ENCODE measurements at regions not wholly inside any gene's neighbourhood (a gene's known extent, or its start where the extent isn't known, plus 50 kb on each side); places are given as distances from the start of the nearest gene placed in this dataset.
"Not testable (repeated sequence)": the region's sequence is repeated elsewhere in the genome, so short reads cannot be mapped to it uniquely, and the experiment has no call there.

DNA sequence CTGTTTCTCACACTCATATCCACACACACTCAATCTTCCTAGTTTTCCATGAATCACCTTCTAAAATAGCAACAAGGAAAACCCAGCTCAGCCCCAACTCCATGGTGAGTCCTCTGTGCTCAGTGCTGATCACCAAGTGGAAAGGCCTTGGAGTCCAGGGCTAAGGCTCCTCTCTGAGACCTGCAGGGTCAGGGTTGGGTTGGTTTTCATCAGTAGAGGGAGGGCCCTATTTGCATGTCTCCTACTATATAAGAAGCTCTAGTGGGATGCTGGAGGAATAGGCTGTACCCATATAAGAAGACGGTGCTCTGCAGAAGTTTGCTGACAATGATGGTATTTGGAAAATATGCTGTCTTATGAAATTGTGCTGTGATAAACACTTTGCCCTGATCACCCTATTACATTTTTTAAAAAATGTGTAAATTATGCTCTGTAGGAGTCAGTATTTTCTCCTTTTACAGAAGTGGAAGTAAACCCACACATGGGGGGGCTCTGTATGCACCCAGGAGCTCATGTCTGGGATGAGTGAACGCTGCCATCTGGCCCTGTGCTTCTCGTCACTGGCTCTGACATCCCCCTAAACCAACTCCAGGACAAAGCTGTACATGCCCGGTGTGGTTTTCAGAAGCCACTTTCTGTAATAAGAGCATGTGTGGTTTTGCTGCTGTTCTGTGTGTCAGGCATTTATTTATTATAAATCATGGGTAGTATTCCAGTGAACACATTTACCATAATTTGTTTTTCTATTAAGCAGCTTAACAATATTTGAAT is 536.3 kb downstream of the TMEM121 start:
- in situ Hi-C loops (cut with MboI; ENCODE audit: low sequenced_read_pairs), result no loop called here

DNA sequence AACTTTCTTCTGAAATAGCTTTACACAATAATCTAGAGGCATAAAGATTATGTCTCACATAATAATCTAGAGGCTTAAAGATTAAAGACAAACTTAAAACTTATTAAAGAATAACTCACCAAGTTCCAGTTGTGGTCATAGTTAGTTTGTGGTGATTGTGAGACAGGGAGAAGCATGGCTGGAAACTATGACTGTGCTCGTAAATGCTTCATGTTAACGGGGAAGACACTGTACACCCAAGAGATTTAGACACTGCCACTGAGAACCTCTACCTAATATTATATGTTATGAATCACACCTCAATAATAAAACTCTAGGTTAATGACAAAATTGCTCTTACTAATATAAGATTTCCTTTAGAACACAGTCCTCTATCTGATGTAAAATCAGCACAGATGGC is 541.6 kb downstream of the TMEM121 start:
- in situ Hi-C loops (cut with MboI; ENCODE audit: low sequenced_read_pairs), result no loop called here

DNA sequence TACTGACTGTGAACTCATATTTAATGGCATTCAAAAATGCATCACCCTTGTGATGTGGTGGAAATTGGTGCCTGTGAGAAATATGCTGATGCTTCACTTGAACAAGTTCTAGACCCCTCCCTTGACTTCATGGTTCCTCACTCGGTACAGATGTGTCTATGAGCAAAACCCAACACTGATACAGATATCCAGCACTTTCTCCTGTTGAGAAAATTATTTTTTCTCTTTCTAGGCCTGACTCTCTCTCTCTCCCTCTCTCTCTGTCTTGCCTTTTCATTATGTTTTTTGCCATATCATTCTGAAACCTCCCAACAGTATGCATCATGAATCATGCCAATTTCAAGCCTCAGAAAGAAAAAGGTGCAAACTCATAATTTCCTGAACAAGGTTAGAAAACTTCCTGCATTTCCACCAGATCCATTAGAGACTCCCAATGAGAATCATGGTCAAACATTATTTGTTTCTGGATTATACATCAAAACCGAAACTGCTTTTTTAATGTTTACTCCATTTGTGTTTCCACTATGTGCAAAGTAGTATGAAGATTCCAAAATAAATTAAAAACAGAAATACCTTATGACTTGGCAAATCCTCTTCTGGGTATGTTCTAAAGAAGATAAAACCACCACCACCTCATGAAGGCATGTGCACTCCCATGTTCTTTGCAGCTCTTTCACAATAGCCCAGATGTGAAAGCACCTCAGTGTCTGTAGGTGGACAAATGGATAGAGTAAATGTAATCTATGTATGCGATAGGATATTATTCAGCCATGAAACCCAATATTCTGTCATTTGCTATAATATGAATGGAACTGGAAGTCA is 543.6 kb downstream of the TMEM121 start:
- in situ Hi-C loops (cut with MboI; ENCODE audit: low sequenced_read_pairs), result no loop called here

DNA sequence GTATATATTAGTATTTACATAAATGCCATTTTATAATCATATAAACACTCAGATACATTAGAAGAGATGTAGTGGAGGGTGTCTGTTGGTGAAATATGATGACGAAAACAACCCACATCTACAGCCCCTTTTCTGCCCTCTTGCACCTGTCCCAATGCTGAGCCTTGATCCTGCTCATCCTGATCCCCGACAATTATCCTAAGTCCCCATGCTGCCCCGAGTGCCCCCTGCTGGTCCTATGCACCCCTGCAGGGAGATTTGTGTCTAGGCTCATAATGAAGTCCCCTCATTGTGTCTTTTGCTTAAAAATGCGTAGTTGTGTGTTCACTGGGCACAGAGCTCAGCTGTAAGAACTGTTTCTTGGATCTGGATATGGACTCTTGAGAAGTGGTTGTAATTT is 554.5 kb downstream of the TMEM121 start:
- in situ Hi-C loops (cut with MboI; ENCODE audit: low sequenced_read_pairs), result no loop called here

DNA sequence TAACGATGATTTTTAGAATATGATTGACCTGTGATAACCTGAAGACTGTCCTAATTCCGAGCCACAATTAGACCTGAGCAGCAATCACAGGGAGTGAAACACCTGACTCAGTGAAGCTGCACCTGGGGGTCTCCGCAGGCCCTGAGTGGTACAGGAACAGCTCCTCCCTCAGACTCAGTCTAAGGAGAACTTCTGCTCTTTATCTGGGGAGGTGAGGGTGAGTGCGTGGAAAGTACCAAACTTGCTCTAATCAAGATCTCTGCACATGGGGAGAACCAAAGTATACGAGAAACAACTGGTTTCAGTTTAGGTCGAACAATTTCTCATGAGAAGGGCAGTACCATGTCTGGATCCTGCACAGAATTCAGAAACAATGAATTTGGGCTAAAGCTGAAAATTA is 555.3 kb downstream of the TMEM121 start:
- in situ Hi-C loops (cut with MboI; ENCODE audit: low sequenced_read_pairs), result not testable (repeated sequence)

DNA sequence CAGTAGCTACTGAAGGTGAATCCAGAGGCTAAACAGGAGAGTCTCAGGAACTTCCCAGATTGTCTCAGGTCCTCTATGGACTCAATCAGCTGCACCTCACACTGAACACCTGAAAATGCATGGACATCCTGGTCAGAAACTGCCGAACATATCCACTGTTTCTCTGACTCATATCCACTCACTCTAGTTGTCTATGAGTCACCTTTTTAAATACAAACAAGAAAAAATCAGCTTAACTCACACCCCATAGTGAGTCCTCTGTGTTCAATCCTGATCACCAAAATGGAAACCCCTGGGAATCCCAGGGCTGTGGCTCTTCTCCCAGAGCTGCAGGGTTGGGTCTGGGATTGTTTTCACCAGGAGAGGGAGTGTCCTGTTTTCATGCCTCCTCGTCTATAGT is 556.7 kb downstream of the TMEM121 start:
- in situ Hi-C loops (cut with MboI; ENCODE audit: low sequenced_read_pairs), result no loop called here

DNA sequence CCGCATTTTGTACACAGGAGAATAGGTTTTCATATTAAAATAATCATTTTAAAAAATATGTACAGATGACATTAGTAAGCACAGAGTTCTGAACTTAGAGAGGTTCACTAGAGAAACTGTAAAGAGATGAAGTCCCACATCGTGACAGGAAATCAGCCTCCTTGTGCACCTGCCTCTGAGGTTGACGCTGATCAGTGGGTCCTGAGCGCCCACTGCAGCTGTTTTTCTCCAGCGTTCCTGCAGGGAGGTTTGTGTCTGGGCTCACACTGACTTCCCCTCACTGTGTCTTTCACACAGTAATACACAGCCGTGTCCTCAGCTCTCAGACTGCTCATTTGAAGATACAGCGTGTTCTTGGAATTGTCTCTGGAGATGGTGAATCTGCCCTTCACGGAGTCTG is 561.5 kb downstream of the TMEM121 start:
- in situ Hi-C loops (cut with MboI; ENCODE audit: low sequenced_read_pairs), result no loop called here

DNA sequence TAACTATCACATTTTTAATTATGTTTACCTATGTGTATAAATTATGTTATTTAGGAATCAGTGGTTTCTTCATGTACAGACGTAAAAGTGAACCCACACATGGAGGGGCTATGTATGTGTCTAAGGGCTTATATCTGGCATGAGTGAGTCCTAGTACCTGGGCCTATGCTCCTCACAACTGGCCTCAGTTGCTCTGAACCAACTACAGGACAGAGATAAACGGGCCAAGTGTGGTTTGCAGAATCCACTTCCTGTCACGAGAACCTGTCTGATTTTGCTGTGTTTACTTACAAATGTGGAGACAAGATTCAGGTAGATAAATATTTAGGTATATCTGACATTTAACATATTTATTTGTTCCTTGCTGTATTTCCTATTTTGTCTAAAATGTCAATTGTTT is 562.5 kb downstream of the TMEM121 start:
- in situ Hi-C loops (cut with MboI; ENCODE audit: low sequenced_read_pairs), result not testable (repeated sequence)

DNA sequence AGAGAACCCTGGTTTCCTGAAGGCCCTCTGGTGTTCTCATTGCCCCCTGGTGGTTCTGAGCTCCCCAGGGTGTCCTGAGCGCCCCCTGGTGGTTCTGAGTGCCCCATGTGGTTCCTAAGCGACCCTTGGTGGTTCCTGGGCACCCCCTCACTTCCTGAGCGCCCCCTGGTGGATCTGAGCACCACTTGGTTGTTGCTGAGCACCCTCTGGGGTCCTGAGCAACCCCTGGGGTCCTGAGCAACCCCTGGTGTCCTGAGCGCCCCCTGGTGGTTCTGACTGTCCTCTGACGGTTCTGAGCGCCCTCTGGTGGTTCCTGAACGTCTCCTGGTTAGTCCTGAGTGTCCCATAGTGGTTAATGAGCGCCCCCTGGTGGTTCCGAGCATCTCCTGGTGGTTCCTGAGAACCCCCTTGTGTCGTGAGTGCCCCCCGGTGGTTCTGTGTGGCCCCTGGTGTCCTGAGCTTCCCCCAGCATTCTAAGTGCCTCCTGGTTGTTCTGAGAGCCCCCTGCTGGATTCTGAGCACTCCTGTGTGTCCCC is 568.3 kb downstream of the TMEM121 start:
- in situ Hi-C loops (cut with MboI; ENCODE audit: low sequenced_read_pairs), result no loop called here

DNA sequence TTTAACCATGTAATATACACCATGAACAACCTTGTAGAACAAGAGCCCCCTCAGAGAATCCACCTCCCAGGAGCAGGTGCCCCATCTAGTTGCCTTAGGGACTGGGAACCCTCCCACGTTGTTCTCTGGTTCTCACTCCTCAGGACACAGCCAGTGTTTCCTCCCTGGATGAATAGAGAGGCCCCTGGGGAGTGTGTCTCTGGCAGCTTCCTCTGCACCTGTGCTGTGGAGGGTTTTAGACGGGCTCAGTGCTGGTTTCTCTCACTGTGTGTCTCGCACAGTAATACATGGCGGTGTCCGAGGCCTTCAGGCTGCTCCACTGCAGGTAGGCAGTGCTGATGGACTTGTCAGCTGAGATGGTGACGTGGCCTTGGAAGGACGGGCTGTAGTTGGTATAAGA is 581.3 kb downstream of the TMEM121 start:
- in situ Hi-C loops (cut with MboI; ENCODE audit: low sequenced_read_pairs), result no loop called here

DNA sequence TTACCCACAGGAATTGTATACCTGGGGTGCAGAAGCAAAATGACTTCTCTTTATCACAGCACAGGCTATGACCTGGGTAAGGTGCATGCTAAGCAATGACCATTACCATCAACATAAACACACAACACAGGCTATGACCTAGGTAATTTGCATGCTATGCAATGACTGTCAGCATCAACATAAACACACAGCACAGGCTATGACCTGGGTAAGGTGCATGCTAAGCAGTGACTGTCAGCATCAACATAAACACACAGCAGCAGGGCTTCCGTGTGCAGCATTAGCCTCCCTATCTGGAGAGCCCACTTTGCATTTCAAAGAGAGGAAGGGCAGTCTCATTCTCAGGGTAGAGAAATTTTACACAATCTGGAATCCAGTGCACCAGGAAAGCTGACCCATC is 583.0 kb downstream of the TMEM121 start:
- in situ Hi-C loops (cut with MboI; ENCODE audit: low sequenced_read_pairs), result no loop called here

DNA sequence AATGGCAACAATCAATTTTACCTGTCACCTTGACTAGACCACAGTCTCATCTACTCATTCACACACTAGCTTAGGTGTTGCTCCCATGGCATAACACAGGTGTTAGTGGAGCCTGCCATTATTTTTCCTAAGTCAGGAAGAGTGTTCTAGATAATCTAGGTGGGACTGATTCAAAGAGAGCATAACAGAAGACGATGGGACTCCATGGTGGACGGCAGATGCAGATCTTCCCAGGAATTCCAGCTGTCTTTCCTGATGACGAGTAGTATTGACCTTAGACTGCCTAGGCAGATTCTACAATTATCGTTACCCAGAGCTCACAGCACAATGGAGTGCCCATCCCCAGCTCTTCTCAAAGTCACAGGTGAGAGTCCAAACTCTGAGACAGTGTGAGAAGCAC is 589.0 kb downstream of the TMEM121 start:
- in situ Hi-C loops (cut with MboI; ENCODE audit: low sequenced_read_pairs), result no loop called here

DNA sequence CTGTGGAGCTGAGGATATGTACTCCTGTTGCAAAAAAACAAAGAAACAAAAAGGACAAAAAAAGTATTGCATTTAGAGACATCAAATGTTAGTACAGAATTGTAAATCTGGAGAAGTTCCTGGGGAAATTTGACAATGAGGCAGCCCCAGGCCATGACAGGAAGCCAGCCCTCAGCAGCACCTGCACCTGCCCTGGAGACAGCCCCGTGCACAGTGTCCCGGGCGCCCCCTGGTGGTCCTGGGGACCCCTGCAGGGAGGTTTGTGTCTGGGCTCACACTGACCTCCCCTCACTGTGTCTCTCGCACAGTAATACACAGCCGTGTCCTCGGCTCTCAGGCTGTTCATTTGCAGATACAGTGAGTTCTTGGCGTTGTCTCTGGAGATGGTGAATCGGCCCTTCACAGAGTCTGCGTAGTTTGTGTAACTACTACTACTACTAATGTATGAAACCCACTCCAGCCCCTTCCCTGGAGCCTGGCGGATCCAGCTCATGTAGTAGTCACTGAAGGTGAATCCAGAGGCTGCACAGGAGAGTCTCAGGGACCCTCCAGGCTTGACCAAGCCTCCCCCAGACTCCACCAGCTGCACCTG is 590.1 kb downstream of the TMEM121 start:
- in situ Hi-C loops (cut with MboI; ENCODE audit: low sequenced_read_pairs), result not testable (repeated sequence)

DNA sequence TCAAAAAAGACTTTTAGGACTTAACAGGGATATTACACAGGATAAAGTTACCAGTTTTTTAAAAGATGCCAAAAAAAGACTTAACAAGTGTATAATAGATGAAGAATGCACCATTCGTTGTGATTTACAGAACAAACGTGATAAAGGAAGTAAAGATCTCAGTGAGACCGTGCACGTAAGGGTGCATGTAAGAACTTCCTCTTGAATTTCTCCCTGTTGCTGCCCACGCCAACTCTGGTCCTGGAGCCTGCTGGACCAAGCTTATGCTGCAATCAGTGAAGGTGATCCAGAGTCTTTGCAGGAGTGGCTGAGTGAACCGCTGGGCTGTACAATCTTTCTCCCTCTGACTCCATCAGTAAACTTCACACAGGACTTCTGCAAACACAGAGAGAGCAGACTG is 593.7 kb downstream of the TMEM121 start:
- in situ Hi-C loops (cut with MboI; ENCODE audit: low sequenced_read_pairs), result no loop called here

DNA sequence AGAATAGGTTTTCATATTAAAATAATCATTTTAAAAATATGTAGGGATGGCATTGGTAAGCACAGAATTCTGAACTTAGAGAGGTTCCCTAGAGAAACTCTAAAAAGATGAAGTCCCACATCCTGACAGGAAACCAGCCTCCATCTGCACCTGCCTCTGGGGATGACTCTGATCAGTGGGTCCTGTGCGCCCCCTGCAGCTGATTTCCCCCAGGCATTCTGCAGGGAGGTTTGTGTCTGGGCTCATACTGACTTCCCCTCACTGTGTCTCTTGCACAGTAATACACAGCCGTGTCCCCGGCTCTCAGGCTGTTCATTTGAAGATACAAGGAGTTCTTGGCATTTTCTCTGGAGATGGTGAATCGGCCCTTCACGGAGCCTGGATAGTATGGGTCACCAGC is 602.9 kb downstream of the TMEM121 start:
- in situ Hi-C loops (cut with MboI; ENCODE audit: low sequenced_read_pairs), result no loop called here

DNA sequence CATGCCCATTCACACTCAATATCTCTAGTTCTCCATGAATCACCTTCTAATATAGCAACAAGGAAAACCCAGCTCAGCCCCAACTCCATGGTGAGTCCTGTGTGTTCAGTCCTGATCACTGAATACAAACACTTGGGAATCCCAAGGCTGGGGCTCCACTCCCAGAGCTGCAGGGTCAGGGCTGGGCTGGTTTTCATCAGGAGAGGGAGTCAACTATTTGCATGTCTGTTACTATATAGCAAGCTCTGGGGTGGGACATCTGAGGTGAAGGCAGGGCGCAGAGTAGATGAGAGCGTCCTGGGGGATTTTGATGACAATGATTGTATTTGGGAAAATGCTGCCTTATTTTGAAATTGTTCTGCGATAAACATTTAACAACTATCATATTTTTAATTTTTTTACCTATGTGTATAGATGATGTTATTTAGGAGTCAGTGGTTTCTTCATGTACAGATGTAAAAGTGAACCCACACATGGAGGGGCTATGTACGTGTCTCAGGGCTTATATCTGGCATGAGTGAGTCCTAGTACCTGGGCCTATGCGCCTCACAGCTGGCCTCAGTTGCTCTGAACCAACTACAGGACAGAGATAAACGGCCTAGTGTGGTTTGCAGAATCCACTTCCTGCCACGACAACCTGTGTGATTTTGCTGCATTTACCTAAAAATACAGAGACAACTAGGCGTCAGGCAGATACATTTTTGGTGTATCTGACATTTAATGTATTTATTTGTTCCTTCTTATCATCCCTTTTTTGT is 603.7 kb downstream of the TMEM121 start:
- in situ Hi-C loops (cut with MboI; ENCODE audit: low sequenced_read_pairs), result not testable (repeated sequence)

DNA sequence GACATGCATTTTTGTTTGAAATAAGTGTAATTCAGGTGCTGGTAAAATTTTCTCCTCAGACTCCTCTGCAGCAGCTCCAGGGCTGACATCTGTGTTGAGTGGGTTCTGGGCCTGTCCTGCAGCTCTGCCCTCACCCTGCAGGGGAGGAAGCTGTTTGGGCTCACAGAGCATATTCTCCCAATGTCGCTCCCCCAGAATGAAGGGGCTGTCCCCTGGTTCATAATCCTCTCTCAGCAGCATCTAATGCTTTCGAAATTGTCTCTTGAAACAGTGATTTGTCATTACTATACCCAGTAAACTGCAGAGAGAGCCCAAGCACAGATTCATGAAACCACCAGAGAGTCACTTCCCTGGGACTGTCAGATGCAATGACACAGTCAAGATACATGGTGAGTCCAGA is 606.7 kb downstream of the TMEM121 start:
- in situ Hi-C loops (cut with MboI; ENCODE audit: low sequenced_read_pairs), result not testable (repeated sequence)

DNA sequence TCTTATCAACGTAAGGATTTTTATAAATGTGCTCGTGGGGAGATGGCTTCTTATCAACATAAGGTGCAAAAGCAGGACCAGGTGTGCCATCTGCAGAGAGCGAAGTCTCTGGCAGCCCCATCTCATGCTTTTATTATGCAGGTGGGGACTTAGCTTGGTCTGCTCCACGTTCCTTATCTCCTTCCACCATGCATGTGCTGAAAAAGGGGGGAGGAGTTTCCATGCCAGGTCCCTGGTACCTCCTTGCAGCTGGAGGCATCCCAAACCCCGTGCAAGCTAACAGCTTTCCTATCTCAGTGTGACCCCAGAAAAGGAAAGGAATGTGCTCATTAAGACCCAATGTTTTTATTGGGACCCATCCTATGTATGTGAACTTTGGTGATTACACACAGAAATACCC is 608.5 kb downstream of the TMEM121 start:
- in situ Hi-C loops (cut with MboI; ENCODE audit: low sequenced_read_pairs), result no loop called here

DNA sequence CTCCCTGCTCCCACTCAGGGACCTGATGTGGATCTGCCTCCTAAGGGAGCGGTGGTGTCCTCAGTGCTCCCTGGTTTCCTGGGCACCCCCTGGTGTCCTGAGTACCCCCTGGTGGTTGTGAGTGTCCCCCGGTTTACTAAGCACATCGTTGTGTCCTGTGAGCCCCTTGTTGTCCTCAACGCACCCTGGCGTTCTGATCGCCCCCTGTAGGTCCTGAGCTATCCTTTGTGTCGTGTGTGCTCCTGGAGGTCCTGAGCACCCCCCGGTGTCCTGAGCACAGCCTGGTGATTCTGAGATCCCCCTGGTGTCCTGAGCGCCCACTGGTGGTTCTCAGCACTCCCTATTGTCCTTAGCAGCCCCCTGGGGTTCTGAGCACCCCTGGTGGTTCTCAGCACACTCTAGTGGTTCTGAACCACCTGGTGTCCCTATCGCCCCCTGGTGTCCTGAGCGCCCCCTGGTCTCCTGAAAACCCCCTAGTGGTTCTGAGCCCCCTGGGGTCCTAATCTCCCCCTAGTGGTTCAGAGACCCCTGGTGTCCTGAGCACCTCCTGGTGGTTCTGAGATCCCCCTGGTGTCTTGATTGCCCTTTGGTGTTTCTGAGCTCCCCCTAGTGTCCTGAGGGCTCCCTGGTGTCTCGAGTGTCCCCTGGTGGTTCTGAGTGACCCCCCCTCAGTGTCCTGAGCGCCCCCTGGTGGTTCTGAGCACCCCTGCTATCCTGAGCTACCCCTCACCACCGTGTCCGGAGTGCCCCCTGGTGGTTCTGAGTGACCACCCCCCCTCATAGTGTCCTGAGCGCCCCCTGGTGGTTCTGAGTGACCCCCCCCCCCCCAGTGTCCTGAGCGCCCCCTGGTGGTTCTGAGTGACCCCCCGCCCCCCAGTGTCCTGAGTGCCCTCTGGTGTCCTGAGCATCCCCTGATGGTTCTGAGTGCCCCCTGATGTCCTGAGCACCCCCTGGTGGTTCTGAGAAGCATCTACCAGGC is 615.1 kb downstream of the TMEM121 start:
- in situ Hi-C loops (cut with MboI; ENCODE audit: low sequenced_read_pairs), result no loop called here

DNA sequence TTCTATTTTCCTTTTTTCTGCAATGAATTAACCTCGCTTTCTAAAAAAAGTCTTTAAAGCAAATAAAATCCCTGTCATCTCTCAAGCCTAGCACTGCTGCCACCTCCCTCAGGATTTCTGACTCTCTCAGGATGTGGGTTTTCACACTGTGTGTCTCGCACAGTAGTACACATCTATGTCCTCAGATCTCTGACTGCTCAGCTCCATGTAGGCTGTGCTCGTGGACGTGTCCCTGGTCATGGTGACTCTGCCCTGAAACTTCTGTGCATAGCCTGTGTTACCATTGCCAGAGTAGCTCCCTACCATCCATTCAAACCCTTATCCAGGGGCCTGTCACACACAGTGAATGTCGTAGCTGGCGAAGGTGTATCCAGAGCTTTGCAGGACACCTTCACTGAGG is 619.3 kb downstream of the TMEM121 start:
- in situ Hi-C loops (cut with MboI; ENCODE audit: low sequenced_read_pairs), result not testable (repeated sequence)
